A673 (cell line): ENCODE measurements at regions not wholly inside any gene's neighbourhood (a gene's known extent, or its start where the extent isn't known, plus 50 kb on each side); places are given as distances from the start of the nearest gene placed in this dataset.

ENCODE experiments used
- CTCF ChIP-seq: fragments of 300-800, 200-600 bp; sonication (generic); conservative IDR thresholded peaks from 2 replicates; pipeline ENCODE4 v1.5.1; 2017; ENCODE audit warnings: low read depth, mild to moderate bottlenecking, antibody characterized with exemption, low read length, moderate library complexity, mixed read lengths
- EZH2 ChIP-seq: fragments of 200-600 bp; sonication (generic); IDR thresholded peaks from 2 replicates; pipeline ENCODE4 v1.6.1; 2017; ENCODE audit warnings: borderline replicate concordance, low read depth, mild to moderate bottlenecking, mixed read lengths, antibody characterized with exemption, low read length; ENCODE audit not compliant: poor library complexity, severe bottlenecking

GRCh38 chr2:12510070-12510469 lies 206.7 kb upstream of the TRIB2 start:
- TF ChIP-seq CTCF (no peak), EZH2 (no peak)
